ENCODE measurements at regions not wholly inside any gene's neighbourhood (a gene's known extent, or its start where the extent isn't known, plus 50 kb on each side); places are given as distances from the start of the nearest gene placed in this dataset.

DNA sequence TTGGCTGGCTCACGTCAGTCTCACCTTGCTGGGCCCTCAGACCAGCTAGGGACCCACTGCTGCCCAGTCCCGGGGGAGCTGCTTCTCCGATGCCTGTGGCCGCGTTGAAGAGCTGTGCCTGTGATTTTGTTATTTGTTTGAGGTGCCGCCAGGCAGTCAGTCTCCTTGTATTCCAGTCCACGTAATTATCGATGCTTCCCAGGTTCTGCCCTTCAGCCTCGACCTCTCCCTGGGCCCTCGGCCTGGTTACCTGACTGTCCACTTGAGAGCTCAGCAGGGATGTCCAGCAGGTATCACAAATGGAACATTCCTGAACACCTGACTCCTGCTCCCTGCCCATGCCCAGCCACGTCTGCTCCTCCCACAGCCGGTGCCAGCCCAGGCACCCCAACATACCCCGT, 195.9 kb upstream of the HS6ST1 start:
- TF ChIP-seq EZH2phosphoT487 (IDR thresholded peaks at IDR 0.05): no peak
- no peak for TF ChIP-seq CTCF (IDR thresholded peaks at IDR 0.05)
- TF ChIP-seq EZH2 (IDR thresholded peaks at IDR 0.05): no peak

Data from neural progenitor cell (in vitro differentiated cells).